Activated CD4-positive, alpha-beta T cell treated with anti-CD3 and anti-CD28 coated beads for 36 hours (primary cell): ENCODE measurements at regions not wholly inside any gene's neighbourhood (a gene's known extent, or its start where the extent isn't known, plus 50 kb on each side); places are given as distances from the start of the nearest gene placed in this dataset.
A peak's percentile ranks its signal among the peaks of the same experiment; 100 is the strongest.

Experiments
- ATAC-seq: fragments of 200-7000 bp; cut with Tn5 transposase; one replicate; pipeline ENCODE4 v1.10.0; 2021; ENCODE audit warnings: mild to moderate bottlenecking, moderate library complexity
- CTCF ChIA-PET: fragments of 350-600 bp; sonication (Branson Sonifier 250); formaldehyde crosslinking; loops from one replicate; lab custom pipeline; 2021; ENCODE audit warnings: antibody characterized with exemption; lab: Charles Lee
- POLR2A ChIA-PET: fragments of 350-600 bp; sonication (Branson Sonifier 250); formaldehyde crosslinking; loops from one replicate; lab custom pipeline; 2021; ENCODE audit warnings: antibody characterized with exemption, inconsistent platforms; lab: Charles Lee
- DNase-seq: peaks from one replicate; pipeline ENCODE4 v3.0.0-alpha.2; 2020
- H3K27ac Mint-ChIP-seq: one replicate; pipeline ENCODE4 v1.8.0; 2021; ENCODE audit warnings: mixed read lengths
- H3K27me3 Mint-ChIP-seq: one replicate; pipeline ENCODE4 v1.8.0; 2021; ENCODE audit warnings: mixed read lengths
- H3K36me3 Mint-ChIP-seq: one replicate; pipeline ENCODE4 v1.8.0; 2021; ENCODE audit warnings: low read depth, mixed read lengths
- H3K4me1 Mint-ChIP-seq: one replicate; pipeline ENCODE4 v1.8.0; 2021; ENCODE audit warnings: mixed read lengths
- H3K4me3 Mint-ChIP-seq: one replicate; pipeline ENCODE4 v1.8.0; 2021; ENCODE audit warnings: mild to moderate bottlenecking, moderate library complexity, mixed read lengths
- H3K9me3 Mint-ChIP-seq: one replicate; pipeline ENCODE4 v1.8.0; 2021; ENCODE audit warnings: low read depth, mixed read lengths
- intact Hi-C, 2 experiments: fragments of 100-400 bp; cut with DNase I in 1 of 2; cut with micrococcal nuclease in 1 of 2; formaldehyde crosslinking; loops; one replicate each; pipeline versions ENCODE4 v1.14.2 to v1.15.1; 2022 to 2024; cut with DNase I, micrococcal nuclease

GRCh38 chr3:95894820-95895219 lies 919.6 kb upstream of the EPHA6 start:
- no peaks in the 10 kb centered on the region for H3K27me3 Mint-ChIP-seq
- H3K4me3 Mint-ChIP-seq = no peak overlapping the region
- peaks cover 11% of the 10 kb centered on the region for H3K9me3 Mint-ChIP-seq
- H3K4me1 Mint-ChIP-seq = no peaks in the 10 kb centered on the region
- H3K36me3 Mint-ChIP-seq = no peaks in the 10 kb centered on the region
- H3K27ac Mint-ChIP-seq = no peak overlapping the region
- ATAC-seq (no peak), DNase-seq (no peak)
- ChIA-PET POLR2A (no interaction called here), CTCF (no interaction called here)
- intact Hi-C loops = no loop called here

GRCh38 chr3:95899494-95899893 lies 914.9 kb upstream of the EPHA6 start:
- no peak overlapping the region for H3K4me3 Mint-ChIP-seq
- ChIA-PET CTCF (no interaction called here), POLR2A (no interaction called here)
- no peaks in the 10 kb centered on the region for H3K27me3 Mint-ChIP-seq
- no peak overlapping the region for H3K27ac Mint-ChIP-seq
- no peak for ATAC-seq
- intact Hi-C loops = no loop called here
- no peak for DNase-seq
- H3K4me1 Mint-ChIP-seq = no peaks in the 10 kb centered on the region
- H3K36me3 Mint-ChIP-seq = no peaks in the 10 kb centered on the region
- peaks cover 4% of the 10 kb centered on the region for H3K9me3 Mint-ChIP-seq

DNA sequence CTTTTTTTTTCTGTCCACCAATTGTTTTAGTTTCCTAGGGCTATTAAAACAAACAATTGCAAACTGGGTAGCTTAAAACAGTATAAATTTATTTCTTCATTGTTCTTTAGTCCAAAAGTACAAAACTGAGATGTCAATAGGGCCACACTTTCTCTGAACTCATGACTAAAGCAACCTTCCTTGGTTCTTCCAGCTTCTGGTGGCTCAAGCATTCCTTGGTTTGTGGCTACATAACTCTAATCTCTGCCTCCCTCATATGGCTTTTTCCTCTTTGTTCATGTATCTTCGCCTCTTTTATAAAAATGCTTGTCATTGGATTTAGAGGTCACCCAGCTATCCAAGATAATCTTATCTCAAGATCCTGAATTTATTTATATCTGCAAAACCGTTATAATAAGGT lies 914.5 kb upstream of the EPHA6 start:
- POLR2A ChIA-PET = no interaction called here
- Mint-ChIP-seq H3K27ac (no peak overlapping the region), H3K9me3 (peaks cover 4% of the 10 kb centered on the region), H3K4me1 (no peaks in the 10 kb centered on the region), H3K4me3 (no peak overlapping the region), H3K27me3 (no peaks in the 10 kb centered on the region), H3K36me3 (no peaks in the 10 kb centered on the region)
- DNase-seq = no peak
- ATAC-seq = no peak
- intact Hi-C loops = no loop called here
- CTCF ChIA-PET = no interaction called here

DNA sequence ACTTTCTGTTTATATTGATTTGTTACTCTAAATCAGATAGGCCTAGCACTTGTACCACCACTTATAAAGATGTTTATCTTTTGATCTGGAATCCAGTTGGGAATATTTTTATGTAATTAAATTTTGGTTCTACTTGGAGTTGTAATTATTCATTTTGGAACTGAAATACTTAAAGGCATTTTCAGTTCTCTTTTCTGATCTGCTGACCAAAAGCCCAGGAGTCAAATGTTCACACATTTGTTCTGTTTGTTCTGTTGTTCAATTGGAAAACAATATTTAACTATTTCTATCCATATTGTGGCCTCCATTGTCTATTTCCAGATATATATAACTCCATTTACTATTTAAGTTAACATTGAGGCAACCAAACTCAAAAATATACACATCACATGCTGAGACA lies 912.4 kb upstream of the EPHA6 start:
- intact Hi-C loops = no loop called here

GRCh38 chr3:95905182-95905581 lies 909.2 kb upstream of the EPHA6 start:
- no peak for DNase-seq
- CTCF ChIA-PET = no interaction called here
- Mint-ChIP-seq H3K9me3 (no peaks in the 10 kb centered on the region), H3K27ac (no peak overlapping the region), H3K27me3 (no peaks in the 10 kb centered on the region), H3K4me3 (no peak overlapping the region), H3K4me1 (no peaks in the 10 kb centered on the region), H3K36me3 (no peaks in the 10 kb centered on the region)
- ATAC-seq = no peak
- intact Hi-C loops = loop anchor here in 1 of 2 experiments (2.0 kb wide), 1 partner anchor 60 kb away; no protein-coding TSS in a partner anchor
- POLR2A ChIA-PET = no interaction called here

More for the DNA sequence above, 912.4 kb upstream of the EPHA6 start:
- Mint-ChIP-seq H3K4me1 (no peaks in the 10 kb centered on the region), H3K27me3 (no peaks in the 10 kb centered on the region), H3K27ac (no peak overlapping the region), H3K9me3 (no peaks in the 10 kb centered on the region), H3K4me3 (no peak overlapping the region), H3K36me3 (no peaks in the 10 kb centered on the region)
- CTCF ChIA-PET = no interaction called here
- DNase-seq = no peak
- POLR2A ChIA-PET = no interaction called here
- ATAC-seq = no peak

GRCh38 chr3:95911767-95912166 lies 902.6 kb upstream of the EPHA6 start:
- Mint-ChIP-seq H3K4me1 (no peaks in the 10 kb centered on the region), H3K4me3 (no peak overlapping the region), H3K27ac (no peak overlapping the region), H3K27me3 (no peaks in the 10 kb centered on the region), H3K36me3 (no peaks in the 10 kb centered on the region), H3K9me3 (peaks cover 2% of the 10 kb centered on the region)
- ChIA-PET POLR2A (no interaction called here), CTCF (interaction anchor here (0.6 kb wide), 1 partner anchor 69 kb away, joined by 3 read pairs; no protein-coding TSS in a partner anchor)
- DNase-seq (no peak), ATAC-seq (no peak)
- intact Hi-C loops = no loop called here

GRCh38 chr3:95923496-95924210 lies 890.7 kb upstream of the EPHA6 start:
- POLR2A ChIA-PET = no interaction called here
- CTCF ChIA-PET = no interaction called here
- DNase-seq (peak; percentile 51), ATAC-seq (peak; percentile 60)
- no peaks in the 10 kb centered on the region for H3K27me3 Mint-ChIP-seq
- intact Hi-C loops = no loop called here
- H3K9me3 Mint-ChIP-seq = peaks cover 1% of the 10 kb centered on the region
- no peak overlapping the region for H3K27ac Mint-ChIP-seq
- H3K4me1 Mint-ChIP-seq = no peaks in the 10 kb centered on the region
- no peaks in the 10 kb centered on the region for H3K36me3 Mint-ChIP-seq
- H3K4me3 Mint-ChIP-seq = no peak overlapping the region

- DNase-seq (no peak), ATAC-seq (no peak)
- ChIA-PET CTCF (no interaction called here), POLR2A (no interaction called here)
- no peaks in the 10 kb centered on the region for H3K36me3 Mint-ChIP-seq
- no peak overlapping the region for H3K4me3 Mint-ChIP-seq
- H3K9me3 Mint-ChIP-seq = peaks cover 1% of the 10 kb centered on the region
- H3K27me3 Mint-ChIP-seq = no peaks in the 10 kb centered on the region
- intact Hi-C loops = no loop called here
- H3K27ac Mint-ChIP-seq = no peak overlapping the region
- no peaks in the 10 kb centered on the region for H3K4me1 Mint-ChIP-seq
Measured at GRCh38 chr3:95926904-95927501, 887.4 kb upstream of the EPHA6 start.

- H3K9me3 Mint-ChIP-seq = peaks cover 10% of the 10 kb centered on the region
- no peak overlapping the region for H3K4me3 Mint-ChIP-seq
- intact Hi-C loops = no loop called here
- ATAC-seq (no peak), DNase-seq (no peak)
- H3K4me1 Mint-ChIP-seq = no peaks in the 10 kb centered on the region
- CTCF ChIA-PET = no interaction called here
- H3K27me3 Mint-ChIP-seq = no peaks in the 10 kb centered on the region
- no peak overlapping the region for H3K27ac Mint-ChIP-seq
- POLR2A ChIA-PET = no interaction called here
- H3K36me3 Mint-ChIP-seq = no peaks in the 10 kb centered on the region
Measured at GRCh38 chr3:95934181-95934580, 880.2 kb upstream of the EPHA6 start.

DNA sequence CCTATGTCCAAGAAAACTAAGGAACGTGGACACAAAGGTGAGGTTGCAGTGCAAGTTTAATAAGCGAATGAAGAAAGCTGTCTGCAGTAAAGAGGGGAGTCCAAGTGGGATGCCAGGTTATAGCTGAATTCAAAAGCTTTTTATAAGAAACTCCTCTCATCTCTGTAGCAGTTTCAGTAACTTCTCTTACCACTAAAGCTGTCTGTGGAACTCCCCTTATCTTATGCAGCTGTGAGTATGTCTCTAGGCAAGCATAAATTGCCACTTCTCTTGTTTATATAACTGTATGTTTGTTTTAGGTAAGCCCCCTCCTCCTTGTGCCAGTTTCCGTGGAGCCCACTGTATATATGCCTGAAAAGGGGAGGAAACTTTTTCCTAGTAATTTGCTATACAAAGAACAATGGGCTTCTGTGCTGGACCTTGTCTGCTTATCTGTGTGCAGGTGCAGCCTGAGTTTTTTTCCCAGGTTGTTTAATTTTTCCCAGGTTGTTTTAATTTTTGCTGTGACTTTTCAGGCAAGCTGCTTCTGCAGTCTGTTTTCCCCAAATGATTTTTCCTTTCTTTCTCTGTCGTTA lies 875.1 kb upstream of the EPHA6 start:
- DNase-seq (no peak), ATAC-seq (no peak)
- peaks cover 16% of the 10 kb centered on the region for H3K9me3 Mint-ChIP-seq
- no peaks in the 10 kb centered on the region for H3K4me1 Mint-ChIP-seq
- intact Hi-C loops = no loop called here
- CTCF ChIA-PET = interaction anchor here (0.8 kb wide), 1 partner anchor 223 kb away, joined by 3 read pairs; no protein-coding TSS in a partner anchor
- no peak overlapping the region for H3K4me3 Mint-ChIP-seq
- no peak overlapping the region for H3K27ac Mint-ChIP-seq
- no peaks in the 10 kb centered on the region for H3K36me3 Mint-ChIP-seq
- POLR2A ChIA-PET = no interaction called here
- H3K27me3 Mint-ChIP-seq = no peaks in the 10 kb centered on the region

DNA sequence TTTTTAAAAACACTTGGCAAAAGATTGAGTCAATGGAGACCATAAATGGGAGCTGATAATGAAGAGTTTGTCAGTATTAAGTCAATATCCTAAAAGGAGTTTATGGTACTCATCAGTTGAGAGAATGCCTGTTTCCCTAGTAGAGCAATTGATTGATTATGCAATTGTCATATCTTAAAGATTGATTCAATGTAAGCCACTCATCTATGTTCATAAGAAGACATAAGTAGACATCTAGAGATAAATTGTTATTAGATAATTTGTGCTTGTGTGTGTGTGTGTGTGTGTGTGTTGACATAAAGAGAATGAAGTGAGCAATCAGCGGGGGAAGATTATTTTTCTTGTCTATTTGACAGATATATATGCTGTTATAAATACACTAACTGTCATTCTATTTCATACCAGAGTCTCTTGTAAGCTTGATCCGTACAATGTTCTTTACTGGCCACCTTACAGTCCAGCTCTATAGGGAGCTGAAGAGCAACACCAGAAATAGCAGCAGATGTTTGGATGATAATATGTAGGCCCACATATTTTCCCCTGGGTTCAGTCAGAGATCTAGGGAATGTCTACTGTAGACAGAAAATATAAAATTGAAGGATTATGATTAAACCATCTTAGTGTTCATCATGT lies 848.6 kb upstream of the EPHA6 start:
- intact Hi-C loops = loop anchor here in 1 of 2 experiments (2.0 kb wide), 1 partner anchor 61 kb away; no protein-coding TSS in a partner anchor
- CTCF ChIA-PET = no interaction called here
- no peak for ATAC-seq

More for the DNA sequence above, 848.6 kb upstream of the EPHA6 start:
- no peak for DNase-seq
- no peaks in the 10 kb centered on the region for H3K4me1 Mint-ChIP-seq
- H3K27ac Mint-ChIP-seq = no peak overlapping the region
- H3K4me3 Mint-ChIP-seq = no peak overlapping the region
- no peaks in the 10 kb centered on the region for H3K9me3 Mint-ChIP-seq
- H3K27me3 Mint-ChIP-seq = no peaks in the 10 kb centered on the region
- H3K36me3 Mint-ChIP-seq = no peaks in the 10 kb centered on the region
- POLR2A ChIA-PET = no interaction called here
